ENCODE measurements at regions not wholly inside any gene's neighbourhood (a gene's known extent, or its start where the extent isn't known, plus 50 kb on each side); places are given as distances from the start of the nearest gene placed in this dataset.

DNA sequence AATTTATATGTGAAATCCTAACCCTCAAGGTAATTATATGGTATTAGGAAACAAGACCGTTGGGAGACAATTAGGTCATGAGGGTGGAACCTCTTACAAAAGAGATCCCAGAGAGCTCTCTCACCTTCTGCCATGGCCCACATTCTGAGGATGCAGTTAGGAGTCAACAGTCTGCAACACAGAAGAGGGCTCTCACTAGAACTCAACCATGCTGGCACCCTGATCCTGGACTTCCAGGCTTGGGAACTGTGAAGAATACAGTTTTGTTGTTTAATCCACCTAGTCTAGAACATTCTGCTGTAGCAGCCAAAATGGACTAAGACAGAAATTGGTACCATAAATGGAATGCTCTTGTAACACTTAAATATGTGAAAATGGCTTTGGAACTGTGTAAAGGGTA lies 278.8 kb upstream of the GALNTL6 start:
- Histone ChIP-seq H3K27ac (ENCODE audit: low read depth, low read length, poor library complexity, severe bottlenecking) (no peak overlapping the region), H3K4me1 (ENCODE audit: insufficient read depth, low read length, severe bottlenecking) (no peaks in the 10 kb centered on the region), H3F3A (ENCODE audit: insufficient read depth, low read length) (no peaks in the 10 kb centered on the region), H3K9me2 (ENCODE audit: low read depth, low read length) (no peaks in the 10 kb centered on the region), H3K9ac (ENCODE audit: low read length) (no peak overlapping the region), H3K36me3 (ENCODE audit: insufficient read depth, low read length) (no peaks in the 10 kb centered on the region), H3K79me2 (ENCODE audit: insufficient read depth, low read length) (no peaks in the 10 kb centered on the region), H3K9me3 (ENCODE audit: low read length) (no peaks in the 10 kb centered on the region), H3K27me3 (ENCODE audit: insufficient read depth, low read length) (no peaks in the 10 kb centered on the region), H4K20me1 (ENCODE audit: insufficient read depth, low read length) (no peaks in the 10 kb centered on the region), H2AFZ (ENCODE audit: low read length) (no peak overlapping the region), H3K4me3 (ENCODE audit: low read depth, low read length, poor library complexity, severe bottlenecking) (no peak overlapping the region), H3K4me2 (ENCODE audit: low read length) (no peak overlapping the region)
- no peak for TF ChIP-seq EZH2 (IDR thresholded peaks at IDR 0.05; ENCODE audit: borderline replicate concordance, low read length)

DNA sequence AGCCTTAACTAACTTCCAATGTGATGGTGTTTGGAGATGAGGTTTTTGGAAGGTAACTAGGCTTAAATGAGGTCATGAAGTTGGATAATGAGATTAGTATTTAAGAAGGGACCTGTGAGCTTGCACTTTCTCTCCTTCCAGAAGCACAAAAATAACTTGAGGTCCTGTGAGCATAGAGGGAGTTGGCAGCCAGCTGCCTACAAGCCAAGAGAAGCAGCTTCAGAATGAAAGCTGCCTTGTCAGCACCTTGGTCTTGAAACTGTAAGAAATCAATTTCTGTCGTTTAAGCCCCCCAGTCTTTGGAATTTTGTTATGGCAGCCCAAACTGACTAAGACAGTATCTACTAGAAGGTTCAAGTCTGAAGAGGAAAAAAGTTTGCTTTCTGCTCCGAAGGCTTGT lies 280.2 kb upstream of the GALNTL6 start:
- TF ChIP-seq, protein P1, sequence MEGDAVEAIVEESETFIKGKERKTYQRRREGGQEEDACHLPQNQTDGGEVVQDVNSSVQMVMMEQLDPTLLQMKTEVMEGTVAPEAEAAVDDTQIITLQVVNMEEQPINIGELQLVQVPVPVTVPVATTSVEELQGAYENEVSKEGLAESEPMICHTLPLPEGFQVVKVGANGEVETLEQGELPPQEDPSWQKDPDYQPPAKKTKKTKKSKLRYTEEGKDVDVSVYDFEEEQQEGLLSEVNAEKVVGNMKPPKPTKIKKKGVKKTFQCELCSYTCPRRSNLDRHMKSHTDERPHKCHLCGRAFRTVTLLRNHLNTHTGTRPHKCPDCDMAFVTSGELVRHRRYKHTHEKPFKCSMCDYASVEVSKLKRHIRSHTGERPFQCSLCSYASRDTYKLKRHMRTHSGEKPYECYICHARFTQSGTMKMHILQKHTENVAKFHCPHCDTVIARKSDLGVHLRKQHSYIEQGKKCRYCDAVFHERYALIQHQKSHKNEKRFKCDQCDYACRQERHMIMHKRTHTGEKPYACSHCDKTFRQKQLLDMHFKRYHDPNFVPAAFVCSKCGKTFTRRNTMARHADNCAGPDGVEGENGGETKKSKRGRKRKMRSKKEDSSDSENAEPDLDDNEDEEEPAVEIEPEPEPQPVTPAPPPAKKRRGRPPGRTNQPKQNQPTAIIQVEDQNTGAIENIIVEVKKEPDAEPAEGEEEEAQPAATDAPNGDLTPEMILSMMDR (IDR thresholded peaks at IDR 0.05; ENCODE audit: low read length) = no peak
- no peak for TF ChIP-seq EZH2 (IDR thresholded peaks at IDR 0.05; ENCODE audit: borderline replicate concordance, low read length)
- Histone ChIP-seq H2AFZ (ENCODE audit: low read length) (no peak overlapping the region), H3F3A (ENCODE audit: insufficient read depth, low read length) (no peaks in the 10 kb centered on the region), H3K4me2 (ENCODE audit: low read length) (no peak overlapping the region), H3K27ac (ENCODE audit: low read depth, low read length, poor library complexity, severe bottlenecking) (no peak overlapping the region), H3K9me2 (ENCODE audit: low read depth, low read length) (no peaks in the 10 kb centered on the region), H3K79me2 (ENCODE audit: insufficient read depth, low read length) (no peaks in the 10 kb centered on the region), H3K4me3 (ENCODE audit: low read depth, low read length, poor library complexity, severe bottlenecking) (no peak overlapping the region), H3K4me1 (ENCODE audit: insufficient read depth, low read length, severe bottlenecking) (no peaks in the 10 kb centered on the region), H3K27me3 (ENCODE audit: insufficient read depth, low read length) (no peaks in the 10 kb centered on the region), H3K9me3 (ENCODE audit: low read length) (no peaks in the 10 kb centered on the region), H3K36me3 (ENCODE audit: insufficient read depth, low read length) (no peaks in the 10 kb centered on the region), H4K20me1 (ENCODE audit: insufficient read depth, low read length) (no peaks in the 10 kb centered on the region), H3K9ac (ENCODE audit: low read length) (no peak overlapping the region)

GRCh38 chr4:171524903-171525302 lies 288.3 kb upstream of the GALNTL6 start:
- no peak overlapping the region for H3K9ac ChIP-seq (ENCODE audit: low read length)
- H3K4me3 ChIP-seq (ENCODE audit: low read depth, low read length, poor library complexity, severe bottlenecking) = no peak overlapping the region
- no peak for TF ChIP-seq EZH2 (IDR thresholded peaks at IDR 0.05; ENCODE audit: borderline replicate concordance, low read length)
- TF ChIP-seq, protein P1 (IDR thresholded peaks at IDR 0.05; ENCODE audit: low read length) = no peak
- no peak overlapping the region for H3K27ac ChIP-seq (ENCODE audit: low read depth, low read length, poor library complexity, severe bottlenecking)
- no peaks in the 10 kb centered on the region for H3K79me2 ChIP-seq (ENCODE audit: insufficient read depth, low read length)
- H3K9me2 ChIP-seq (ENCODE audit: low read depth, low read length) = no peaks in the 10 kb centered on the region
- no peak overlapping the region for H2AFZ ChIP-seq (ENCODE audit: low read length)
- no peak overlapping the region for H3K4me2 ChIP-seq (ENCODE audit: low read length)
- H3F3A ChIP-seq (ENCODE audit: insufficient read depth, low read length) = no peaks in the 10 kb centered on the region
- H3K4me1 ChIP-seq (ENCODE audit: insufficient read depth, low read length, severe bottlenecking) = no peaks in the 10 kb centered on the region
- no peaks in the 10 kb centered on the region for H3K9me3 ChIP-seq (ENCODE audit: low read length)
- H3K27me3 ChIP-seq (ENCODE audit: insufficient read depth, low read length) = no peaks in the 10 kb centered on the region
- no peaks in the 10 kb centered on the region for H3K36me3 ChIP-seq (ENCODE audit: insufficient read depth, low read length)
- no peaks in the 10 kb centered on the region for H4K20me1 ChIP-seq (ENCODE audit: insufficient read depth, low read length)

DNA sequence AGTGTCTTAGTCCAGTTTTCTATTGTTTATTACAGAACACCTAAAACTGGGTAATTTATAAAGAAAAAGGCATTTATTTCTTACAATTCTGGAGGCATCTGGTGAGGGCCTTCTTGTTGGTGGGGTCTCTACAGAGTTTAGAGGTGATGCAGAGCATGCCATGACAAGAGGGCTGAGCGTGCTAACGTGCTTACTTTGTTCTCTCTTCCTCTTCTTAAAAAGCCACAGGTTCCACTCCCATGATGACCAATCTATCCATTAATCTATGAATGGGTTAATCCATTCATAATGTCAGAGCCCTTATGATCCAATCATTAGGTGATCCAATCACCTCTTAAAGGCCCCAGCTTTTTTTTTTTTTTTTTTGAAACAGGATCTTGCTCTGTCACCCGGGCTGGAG lies 291.5 kb upstream of the GALNTL6 start:
- Histone ChIP-seq H3K79me2 (ENCODE audit: insufficient read depth, low read length) (no peaks in the 10 kb centered on the region), H3K4me2 (ENCODE audit: low read length) (no peak overlapping the region), H4K20me1 (ENCODE audit: insufficient read depth, low read length) (no peaks in the 10 kb centered on the region), H3F3A (ENCODE audit: insufficient read depth, low read length) (no peaks in the 10 kb centered on the region), H3K36me3 (ENCODE audit: insufficient read depth, low read length) (no peaks in the 10 kb centered on the region), H3K9me2 (ENCODE audit: low read depth, low read length) (no peaks in the 10 kb centered on the region), H3K9ac (ENCODE audit: low read length) (no peak overlapping the region), H3K27ac (ENCODE audit: low read depth, low read length, poor library complexity, severe bottlenecking) (no peak overlapping the region), H3K4me1 (ENCODE audit: insufficient read depth, low read length, severe bottlenecking) (no peaks in the 10 kb centered on the region), H3K27me3 (ENCODE audit: insufficient read depth, low read length) (no peaks in the 10 kb centered on the region), H2AFZ (ENCODE audit: low read length) (no peak overlapping the region), H3K4me3 (ENCODE audit: low read depth, low read length, poor library complexity, severe bottlenecking) (no peak overlapping the region), H3K9me3 (ENCODE audit: low read length) (no peaks in the 10 kb centered on the region)
- TF ChIP-seq, protein P1 (IDR thresholded peaks at IDR 0.05; ENCODE audit: low read length) = no peak
- no peak for TF ChIP-seq EZH2 (IDR thresholded peaks at IDR 0.05; ENCODE audit: borderline replicate concordance, low read length)

Data from OCI-LY1 (cell line).